ENCODE measurements at regions not wholly inside any gene's neighbourhood (a gene's known extent, or its start where the extent isn't known, plus 50 kb on each side); places are given as distances from the start of the nearest gene placed in this dataset.

DNA sequence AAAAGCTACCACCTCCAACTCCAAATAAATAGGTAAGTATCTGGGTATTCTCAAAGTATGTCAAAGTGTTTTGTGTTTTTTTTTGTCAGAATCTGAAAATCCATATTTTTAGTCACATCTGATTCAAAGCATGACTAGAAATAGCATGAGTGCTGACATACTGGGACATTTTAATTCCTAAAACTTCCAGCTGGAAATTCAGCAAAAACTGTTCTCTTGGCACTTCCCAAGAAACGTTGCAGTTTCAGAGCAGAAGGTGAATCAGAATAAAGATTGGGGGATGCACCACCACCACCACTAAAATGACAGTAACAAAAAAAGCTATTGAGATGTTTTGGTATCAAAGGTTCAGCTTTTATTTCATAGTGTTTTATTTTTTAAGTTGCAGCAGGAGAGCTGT lies 724.6 kb upstream of the CELF2 start:
- Histone ChIP-seq H3K4me3 (ENCODE audit: low read depth, low read length) (no peak overlapping the region), H3K27ac (ENCODE audit: low read depth, low read length) (peak overlapping the region; percentile 58), H3K27me3 (ENCODE audit: control insufficient read depth, insufficient read depth, low read length) (no peaks in the 10 kb centered on the region), H3K9me3 (ENCODE audit: control insufficient read depth, insufficient read depth, low read length) (no peaks in the 10 kb centered on the region), H3K4me1 (ENCODE audit: control insufficient read depth, insufficient read depth, low read length) (peaks cover 17% of the 10 kb centered on the region), H3K36me3 (ENCODE audit: control insufficient read depth, insufficient read depth, low read length) (no peaks in the 10 kb centered on the region)
- WGBS (ENCODE audit: insufficient coverage): no CpG with 5 or more reads among the region's 1 CpG
- DNase-seq (ENCODE audit: low read depth in 4 of 6, low spot score in 6 of 6): peak in 1 of 6 donors; percentile 91

DNA sequence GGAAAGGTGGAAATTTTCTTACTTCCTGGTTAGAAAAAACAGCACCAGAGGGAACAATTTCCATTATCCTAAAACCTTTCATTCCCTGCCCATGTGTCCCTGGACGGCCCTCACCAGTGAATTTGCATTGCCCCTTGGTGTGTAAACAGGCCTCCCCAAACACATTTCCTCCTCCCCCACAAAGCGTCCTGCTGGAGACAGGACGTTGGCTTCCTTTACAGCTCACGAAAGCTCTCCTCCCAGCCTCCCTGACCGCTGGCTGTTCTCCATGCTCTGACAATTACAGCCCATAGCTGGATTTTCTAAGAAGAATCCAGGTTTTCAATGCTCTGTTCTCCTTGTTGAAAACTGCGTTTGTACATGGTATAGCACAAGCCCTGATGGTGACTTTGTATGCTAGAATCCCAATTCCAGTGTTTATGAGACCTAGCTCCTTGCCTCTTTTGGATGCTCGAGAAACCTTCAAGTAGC lies 724.2 kb upstream of the CELF2 start:
- Histone ChIP-seq H3K4me3 (ENCODE audit: low read depth, low read length) (no peak overlapping the region), H3K27ac (ENCODE audit: low read depth, low read length) (peak overlapping the region; percentile 58)

GRCh38 chr10:10294184-10294880 lies 723.3 kb upstream of the CELF2 start:
- H3K4me3 ChIP-seq (ENCODE audit: low read depth, low read length): no peak overlapping the region
- no peaks in the 10 kb centered on the region for H3K36me3 ChIP-seq (ENCODE audit: control insufficient read depth, insufficient read depth, low read length)
- H3K9me3 ChIP-seq (ENCODE audit: control insufficient read depth, insufficient read depth, low read length): no peaks in the 10 kb centered on the region
- WGBS (ENCODE audit: insufficient coverage): 91% methylated on average over 3 of the region's 9 CpGs
- no peak overlapping the region for H3K27ac ChIP-seq (ENCODE audit: low read depth, low read length)
- no peaks in the 10 kb centered on the region for H3K27me3 ChIP-seq (ENCODE audit: control insufficient read depth, insufficient read depth, low read length)
- peaks cover 17% of the 10 kb centered on the region for H3K4me1 ChIP-seq (ENCODE audit: control insufficient read depth, insufficient read depth, low read length)
- DNase-seq (ENCODE audit: low read depth in 4 of 6, low spot score in 6 of 6): peak in 4 of 6 donors; percentile 24 to 75 (median 44)

More for the DNA sequence above, 724.2 kb upstream of the CELF2 start:
- no peaks in the 10 kb centered on the region for H3K36me3 ChIP-seq (ENCODE audit: control insufficient read depth, insufficient read depth, low read length)
- H3K27me3 ChIP-seq (ENCODE audit: control insufficient read depth, insufficient read depth, low read length): no peaks in the 10 kb centered on the region
- peak in 4 of 6 donors; percentile 39 to 85 (median 68) for DNase-seq (ENCODE audit: low read depth in 4 of 6, low spot score in 6 of 6)
- 16% methylated on average over 5 of the region's 7 CpGs for WGBS (ENCODE audit: insufficient coverage)
- peaks cover 17% of the 10 kb centered on the region for H3K4me1 ChIP-seq (ENCODE audit: control insufficient read depth, insufficient read depth, low read length)
- H3K9me3 ChIP-seq (ENCODE audit: control insufficient read depth, insufficient read depth, low read length): no peaks in the 10 kb centered on the region

- H3K4me3 ChIP-seq (ENCODE audit: low read depth, low read length): no peak overlapping the region
- no peaks in the 10 kb centered on the region for H3K27me3 ChIP-seq (ENCODE audit: control insufficient read depth, insufficient read depth, low read length)
- DNase-seq (ENCODE audit: low read depth in 4 of 6, low spot score in 6 of 6): peak in 4 of 6 donors; percentile 29 to 91 (median 60)
- peak overlapping the region; percentile 33 for H3K27ac ChIP-seq (ENCODE audit: low read depth, low read length)
- no peaks in the 10 kb centered on the region for H3K9me3 ChIP-seq (ENCODE audit: control insufficient read depth, insufficient read depth, low read length)
- H3K4me1 ChIP-seq (ENCODE audit: control insufficient read depth, insufficient read depth, low read length): peaks cover 17% of the 10 kb centered on the region
- 32% methylated on average over 26 of the region's 29 CpGs for WGBS (ENCODE audit: insufficient coverage)
- no peaks in the 10 kb centered on the region for H3K36me3 ChIP-seq (ENCODE audit: control insufficient read depth, insufficient read depth, low read length)
Measured at GRCh38 chr10:10294881-10295529, 722.7 kb upstream of the CELF2 start.

DNA sequence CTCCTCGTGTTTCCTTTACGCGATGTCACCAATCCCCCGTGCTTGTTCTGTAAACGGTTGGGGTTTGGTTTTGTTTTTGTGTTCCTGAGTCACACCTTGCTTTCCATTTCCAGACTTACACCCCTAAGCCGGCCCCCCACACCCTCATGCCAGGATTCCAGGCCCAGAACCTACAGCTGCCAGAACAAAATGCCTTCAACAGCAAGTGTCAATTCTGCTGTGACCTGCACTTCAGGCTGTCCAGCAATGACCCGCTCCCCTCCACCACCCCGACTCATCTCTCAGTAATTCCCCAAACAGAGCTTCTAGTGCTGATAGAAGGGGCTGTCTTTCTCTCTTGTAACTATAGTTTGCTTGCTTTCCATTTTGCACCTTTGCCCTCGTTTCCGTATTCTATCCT lies 722.1 kb upstream of the CELF2 start:
- Histone ChIP-seq H3K4me3 (ENCODE audit: low read depth, low read length) (no peak overlapping the region), H3K4me1 (ENCODE audit: control insufficient read depth, insufficient read depth, low read length) (peaks cover 17% of the 10 kb centered on the region), H3K27me3 (ENCODE audit: control insufficient read depth, insufficient read depth, low read length) (no peaks in the 10 kb centered on the region), H3K27ac (ENCODE audit: low read depth, low read length) (peak overlapping the region; percentile 33), H3K9me3 (ENCODE audit: control insufficient read depth, insufficient read depth, low read length) (no peaks in the 10 kb centered on the region), H3K36me3 (ENCODE audit: control insufficient read depth, insufficient read depth, low read length) (no peaks in the 10 kb centered on the region)
- WGBS (ENCODE audit: insufficient coverage): 56% methylated on average over 3 of the region's 10 CpGs
- DNase-seq (ENCODE audit: low read depth in 4 of 6, low spot score in 6 of 6): no peak

- H3K4me1 ChIP-seq (ENCODE audit: control insufficient read depth, insufficient read depth, low read length): no peaks in the 10 kb centered on the region
- H3K27ac ChIP-seq (ENCODE audit: low read depth, low read length): no peak overlapping the region
- no peaks in the 10 kb centered on the region for H3K9me3 ChIP-seq (ENCODE audit: control insufficient read depth, insufficient read depth, low read length)
- H3K4me3 ChIP-seq (ENCODE audit: low read depth, low read length): no peak overlapping the region
- no peak for DNase-seq (ENCODE audit: low read depth in 4 of 6, low spot score in 6 of 6)
- no peaks in the 10 kb centered on the region for H3K36me3 ChIP-seq (ENCODE audit: control insufficient read depth, insufficient read depth, low read length)
- H3K27me3 ChIP-seq (ENCODE audit: control insufficient read depth, insufficient read depth, low read length): no peaks in the 10 kb centered on the region
- whole genome bisulfite sequencing (ENCODE audit: insufficient coverage): 83% methylated on average over 2 of the region's 3 CpGs
Measured at GRCh38 chr10:10302689-10303088, 715.0 kb upstream of the CELF2 start.

GRCh38 chr10:10307036-10307435 lies 710.6 kb upstream of the CELF2 start:
- no peaks in the 10 kb centered on the region for H3K36me3 ChIP-seq (ENCODE audit: control insufficient read depth, insufficient read depth, low read length)
- no peak overlapping the region for H3K27ac ChIP-seq (ENCODE audit: low read depth, low read length)
- no peak for DNase-seq (ENCODE audit: low read depth in 4 of 6, low spot score in 6 of 6)
- H3K4me3 ChIP-seq (ENCODE audit: low read depth, low read length): no peak overlapping the region
- H3K9me3 ChIP-seq (ENCODE audit: control insufficient read depth, insufficient read depth, low read length): no peaks in the 10 kb centered on the region
- no peaks in the 10 kb centered on the region for H3K27me3 ChIP-seq (ENCODE audit: control insufficient read depth, insufficient read depth, low read length)
- no peaks in the 10 kb centered on the region for H3K4me1 ChIP-seq (ENCODE audit: control insufficient read depth, insufficient read depth, low read length)
- WGBS (ENCODE audit: insufficient coverage): 90% methylated on average over 3 of the region's 5 CpGs

DNA sequence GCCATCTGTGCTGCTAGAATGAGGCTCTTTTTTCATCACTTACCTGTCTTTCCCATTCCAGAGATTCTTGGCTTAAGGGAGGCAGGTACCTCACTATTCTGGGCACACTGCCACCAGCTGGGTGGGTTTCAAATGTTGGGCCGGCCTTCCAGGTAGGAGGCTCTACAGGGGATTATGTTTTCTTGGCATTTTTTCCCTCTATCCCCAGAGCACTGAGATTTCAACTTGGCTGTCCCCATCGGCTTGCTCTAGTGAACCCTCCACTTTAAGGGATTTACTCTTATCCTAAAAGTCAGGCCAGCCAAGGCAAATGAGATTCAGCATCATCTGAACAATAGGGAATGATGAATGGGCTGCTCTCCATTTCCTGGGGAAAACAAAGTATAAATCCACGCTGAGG lies 710.1 kb upstream of the CELF2 start:
- H3K9me3 ChIP-seq (ENCODE audit: control insufficient read depth, insufficient read depth, low read length): no peaks in the 10 kb centered on the region
- no peak for DNase-seq (ENCODE audit: low read depth in 4 of 6, low spot score in 6 of 6)
- H3K36me3 ChIP-seq (ENCODE audit: control insufficient read depth, insufficient read depth, low read length): no peaks in the 10 kb centered on the region
- H3K4me1 ChIP-seq (ENCODE audit: control insufficient read depth, insufficient read depth, low read length): no peaks in the 10 kb centered on the region
- WGBS (ENCODE audit: insufficient coverage): no CpG with 5 or more reads among the region's 3 CpGs
- no peak overlapping the region for H3K27ac ChIP-seq (ENCODE audit: low read depth, low read length)
- H3K4me3 ChIP-seq (ENCODE audit: low read depth, low read length): no peak overlapping the region
- no peaks in the 10 kb centered on the region for H3K27me3 ChIP-seq (ENCODE audit: control insufficient read depth, insufficient read depth, low read length)

- Histone ChIP-seq H3K36me3 (ENCODE audit: control insufficient read depth, insufficient read depth, low read length) (no peaks in the 10 kb centered on the region), H3K9me3 (ENCODE audit: control insufficient read depth, insufficient read depth, low read length) (no peaks in the 10 kb centered on the region), H3K27me3 (ENCODE audit: control insufficient read depth, insufficient read depth, low read length) (no peaks in the 10 kb centered on the region), H3K4me3 (ENCODE audit: low read depth, low read length) (no peak overlapping the region), H3K4me1 (ENCODE audit: control insufficient read depth, insufficient read depth, low read length) (no peaks in the 10 kb centered on the region), H3K27ac (ENCODE audit: low read depth, low read length) (no peak overlapping the region)
- 67% methylated on average over 1 of the region's 1 CpG for WGBS (ENCODE audit: insufficient coverage)
- no peak for DNase-seq (ENCODE audit: low read depth in 4 of 6, low spot score in 6 of 6)
Measured at GRCh38 chr10:10310498-10310897, 707.2 kb upstream of the CELF2 start.

GRCh38 chr10:10311966-10312365 lies 705.7 kb upstream of the CELF2 start:
- no peaks in the 10 kb centered on the region for H3K36me3 ChIP-seq (ENCODE audit: control insufficient read depth, insufficient read depth, low read length)
- DNase-seq (ENCODE audit: low read depth in 4 of 6, low spot score in 6 of 6): no peak
- H3K4me3 ChIP-seq (ENCODE audit: low read depth, low read length): no peak overlapping the region
- H3K9me3 ChIP-seq (ENCODE audit: control insufficient read depth, insufficient read depth, low read length): no peaks in the 10 kb centered on the region
- no peaks in the 10 kb centered on the region for H3K4me1 ChIP-seq (ENCODE audit: control insufficient read depth, insufficient read depth, low read length)
- no peak overlapping the region for H3K27ac ChIP-seq (ENCODE audit: low read depth, low read length)
- no peaks in the 10 kb centered on the region for H3K27me3 ChIP-seq (ENCODE audit: control insufficient read depth, insufficient read depth, low read length)
- WGBS (ENCODE audit: insufficient coverage): no CpG with 5 or more reads among the region's 2 CpGs
